ENCODE measurements at regions not wholly inside any gene's neighbourhood (a gene's known extent, or its start where the extent isn't known, plus 50 kb on each side); places are given as distances from the start of the nearest gene placed in this dataset.

DNA sequence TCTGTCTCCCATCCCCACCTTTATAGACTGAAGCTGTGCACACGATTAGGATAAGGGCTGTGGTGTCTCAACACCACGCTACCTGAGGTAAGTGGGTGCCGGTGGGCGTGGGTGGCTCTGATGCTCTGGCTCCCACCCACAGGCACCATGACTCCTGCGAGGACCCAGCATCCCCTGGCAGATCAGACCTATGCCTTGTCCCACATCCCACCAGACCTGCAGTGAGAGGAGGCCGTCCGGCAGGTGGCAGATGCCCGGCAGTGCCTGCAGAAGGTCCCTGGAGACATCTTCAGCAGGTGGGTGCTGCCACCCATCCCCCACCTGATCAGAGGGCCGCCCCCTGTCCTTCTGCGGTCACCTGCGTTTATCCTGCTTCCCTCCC is 104.4 kb upstream of the PRB2 start:
- DNase-seq, result no peak
- intact Hi-C loops (cut with DNase I, micrococcal nuclease), result loop anchor here in 1 of 2 experiments (1.0 to 5.0 kb wide), 2 partner anchors 46 to 828 kb away; no protein-coding TSS in a partner anchor

GRCh38 chr12:11500188-11500860 is 105.0 kb upstream of the PRB2 start:
- Mint-ChIP-seq H3K27me3 (peaks cover 18% of the 10 kb centered on the region), H3K9me3 (ENCODE audit: low read depth) (no peaks in the 10 kb centered on the region), H3K4me3 (no peak overlapping the region), H3K36me3 (ENCODE audit: low read depth) (no peaks in the 10 kb centered on the region), H3K27ac (no peak overlapping the region), H3K4me1 (peaks cover 3% of the 10 kb centered on the region)
- ChIA-PET CTCF (interaction anchor here (0.7 to 2.1 kb wide), 5 partner anchors 11 to 829 kb away, joined by 3 to 6 read pairs (median 4); no protein-coding TSS in a partner anchor), POLR2A (interaction anchor here (0.5 to 1.0 kb wide), 2 partner anchors 45 to 1018 kb away, joined by 4 read pairs; no protein-coding TSS in a partner anchor)
- DNase-seq (peak; percentile 92), ATAC-seq (peak; percentile 96)
- intact Hi-C loops (cut with DNase I, micrococcal nuclease), result loop anchor here in 1 of 2 experiments (1.0 to 5.0 kb wide), 2 partner anchors 45 to 827 kb away; no protein-coding TSS in a partner anchor

More for the DNA sequence above, 104.4 kb upstream of the PRB2 start:
- Mint-ChIP-seq H3K9me3 (ENCODE audit: low read depth) (no peaks in the 10 kb centered on the region), H3K4me1 (peaks cover 3% of the 10 kb centered on the region), H3K36me3 (ENCODE audit: low read depth) (no peaks in the 10 kb centered on the region), H3K4me3 (no peak overlapping the region), H3K27me3 (peaks cover 18% of the 10 kb centered on the region), H3K27ac (no peak overlapping the region)
- ATAC-seq, result no peak
- ChIA-PET POLR2A (no interaction called here), CTCF (interaction anchor here (0.8 to 2.1 kb wide), 4 partner anchors 11 to 784 kb away, joined by 3 to 8 read pairs (median 6); no protein-coding TSS in a partner anchor)

GRCh38 chr12:11500861-11501230 is 105.5 kb upstream of the PRB2 start:
- no peak for DNase-seq
- ATAC-seq, result peak; percentile 34
- POLR2A ChIA-PET, result interaction anchor here (0.5 to 1.0 kb wide), 2 partner anchors 45 to 1018 kb away, joined by 4 read pairs; no protein-coding TSS in a partner anchor
- H3K27me3 Mint-ChIP-seq, result peaks cover 18% of the 10 kb centered on the region
- intact Hi-C loops (cut with DNase I, micrococcal nuclease), result loop anchor here in 1 of 2 experiments (1.0 to 5.0 kb wide), 2 partner anchors 44 to 826 kb away; no protein-coding TSS in a partner anchor
- no peaks in the 10 kb centered on the region for H3K9me3 Mint-ChIP-seq (ENCODE audit: low read depth)
- H3K4me3 Mint-ChIP-seq, result no peak overlapping the region
- peaks cover 3% of the 10 kb centered on the region for H3K4me1 Mint-ChIP-seq
- H3K36me3 Mint-ChIP-seq (ENCODE audit: low read depth), result no peaks in the 10 kb centered on the region
- H3K27ac Mint-ChIP-seq, result no peak overlapping the region
- CTCF ChIA-PET, result interaction anchor here (0.7 to 2.1 kb wide), 5 partner anchors 12 to 828 kb away, joined by 3 to 6 read pairs (median 4); no protein-coding TSS in a partner anchor

DNA sequence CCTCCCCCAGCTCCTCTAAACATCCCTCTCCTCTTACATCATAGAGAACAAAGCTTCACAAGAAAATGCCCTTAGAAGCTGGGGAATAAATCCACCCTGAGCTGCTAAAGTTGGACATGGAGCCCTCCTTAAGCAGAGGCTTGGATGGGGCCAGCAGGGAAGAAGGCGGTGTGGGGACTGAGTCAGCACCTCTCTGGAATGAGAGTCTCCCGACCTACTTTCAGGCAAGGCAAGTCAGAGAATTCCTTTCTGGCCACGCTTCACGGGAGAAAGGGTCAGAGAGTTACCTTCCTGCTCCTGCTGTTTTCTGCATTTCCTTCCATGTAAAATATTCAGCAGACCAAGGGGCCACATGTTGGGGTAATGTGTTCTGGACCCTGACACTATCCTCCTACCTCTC is 113.3 kb upstream of the PRB2 start:
- DNase-seq (no peak), ATAC-seq (no peak)
- Mint-ChIP-seq H3K4me1 (peaks cover 2% of the 10 kb centered on the region), H3K4me3 (no peak overlapping the region), H3K36me3 (ENCODE audit: low read depth) (no peaks in the 10 kb centered on the region), H3K27ac (no peak overlapping the region), H3K9me3 (ENCODE audit: low read depth) (no peaks in the 10 kb centered on the region), H3K27me3 (no peaks in the 10 kb centered on the region)
- ChIA-PET CTCF (interaction anchor here (0.7 to 1.3 kb wide), 3 partner anchors 22 to 756 kb away, joined by 3 read pairs; no protein-coding TSS in a partner anchor), POLR2A (no interaction called here)
- intact Hi-C loops (cut with DNase I, micrococcal nuclease), result no loop called here

- DNase-seq, result no peak
- H3K4me1 Mint-ChIP-seq, result peaks cover 2% of the 10 kb centered on the region
- no peak overlapping the region for H3K27ac Mint-ChIP-seq
- intact Hi-C loops (cut with DNase I, micrococcal nuclease), result no loop called here
- ChIA-PET POLR2A (no interaction called here), CTCF (interaction anchor here (0.7 kb wide), 1 partner anchor 96 kb away, joined by 3 read pairs; no protein-coding TSS in a partner anchor)
- ATAC-seq, result no peak
- H3K4me3 Mint-ChIP-seq, result no peak overlapping the region
- H3K9me3 Mint-ChIP-seq (ENCODE audit: low read depth), result no peaks in the 10 kb centered on the region
- H3K36me3 Mint-ChIP-seq (ENCODE audit: low read depth), result no peaks in the 10 kb centered on the region
- no peaks in the 10 kb centered on the region for H3K27me3 Mint-ChIP-seq
Observed at GRCh38 chr12:11509326-11509725, 114.0 kb upstream of the PRB2 start.

- Mint-ChIP-seq H3K9me3 (ENCODE audit: low read depth) (no peaks in the 10 kb centered on the region), H3K27ac (no peak overlapping the region), H3K27me3 (no peaks in the 10 kb centered on the region), H3K36me3 (ENCODE audit: low read depth) (no peaks in the 10 kb centered on the region), H3K4me3 (no peak overlapping the region), H3K4me1 (peaks cover 2% of the 10 kb centered on the region)
- ChIA-PET CTCF (no interaction called here), POLR2A (no interaction called here)
- no peak for ATAC-seq
- intact Hi-C loops (cut with DNase I, micrococcal nuclease), result no loop called here
- DNase-seq, result no peak
Observed at GRCh38 chr12:11510671-11511070, 115.3 kb upstream of the PRB2 start.

DNA sequence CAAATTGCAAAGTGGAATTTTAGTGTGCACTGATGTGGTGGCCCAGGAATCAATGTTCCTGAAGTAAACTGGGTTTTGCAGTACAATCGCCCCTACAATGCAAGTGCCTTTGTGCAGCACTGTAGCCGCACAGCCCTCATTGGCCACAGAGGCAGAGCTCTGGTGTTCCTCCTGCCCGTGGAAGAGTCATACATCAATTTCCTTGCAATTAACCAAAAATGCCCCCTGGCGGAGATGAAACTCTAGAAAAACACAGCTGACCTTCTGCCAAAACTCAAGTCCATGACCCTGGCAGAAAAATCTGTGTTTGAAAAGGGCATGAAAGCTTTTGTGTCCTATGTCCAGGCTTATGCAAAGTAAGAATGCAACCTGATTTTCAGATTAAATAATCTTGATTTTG is 117.9 kb upstream of the PRB2 start:
- H3K36me3 Mint-ChIP-seq (ENCODE audit: low read depth), result no peaks in the 10 kb centered on the region
- no peak overlapping the region for H3K4me3 Mint-ChIP-seq
- no peaks in the 10 kb centered on the region for H3K27me3 Mint-ChIP-seq
- H3K4me1 Mint-ChIP-seq, result no peaks in the 10 kb centered on the region
- no peaks in the 10 kb centered on the region for H3K9me3 Mint-ChIP-seq (ENCODE audit: low read depth)
- no peak overlapping the region for H3K27ac Mint-ChIP-seq
- POLR2A ChIA-PET, result no interaction called here
- intact Hi-C loops (cut with DNase I, micrococcal nuclease), result no loop called here
- DNase-seq, result no peak
- CTCF ChIA-PET, result interaction anchor here (1.1 kb wide), 1 partner anchor 13 kb away, joined by 4 read pairs; no protein-coding TSS in a partner anchor
- ATAC-seq, result no peak

GRCh38 chr12:11517080-11517479 is 121.7 kb upstream of the PRB2 start:
- no peak overlapping the region for H3K4me3 Mint-ChIP-seq
- ATAC-seq (no peak), DNase-seq (no peak)
- CTCF ChIA-PET, result no interaction called here
- no peaks in the 10 kb centered on the region for H3K27me3 Mint-ChIP-seq
- H3K27ac Mint-ChIP-seq, result no peak overlapping the region
- H3K36me3 Mint-ChIP-seq (ENCODE audit: low read depth), result no peaks in the 10 kb centered on the region
- no peaks in the 10 kb centered on the region for H3K4me1 Mint-ChIP-seq
- POLR2A ChIA-PET, result no interaction called here
- H3K9me3 Mint-ChIP-seq (ENCODE audit: low read depth), result no peaks in the 10 kb centered on the region
- intact Hi-C loops (cut with DNase I, micrococcal nuclease), result no loop called here

DNA sequence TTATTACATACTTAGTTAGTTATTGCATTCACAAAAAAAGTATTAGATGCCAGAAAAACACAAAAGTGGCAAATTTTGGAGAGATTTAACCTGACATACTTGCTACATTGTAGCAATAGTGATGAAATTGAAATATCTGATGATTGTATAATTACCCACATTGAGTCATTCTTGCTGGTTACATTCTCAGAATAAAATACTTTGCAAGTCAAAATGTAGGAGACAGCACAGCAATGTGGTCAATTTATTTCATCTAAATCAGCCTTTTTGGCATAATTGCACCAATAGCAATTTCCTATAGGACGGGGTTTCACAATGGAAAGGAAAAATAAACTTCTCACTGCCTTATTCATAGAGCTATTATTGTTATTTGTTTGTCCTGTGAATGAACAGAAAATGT is 125.0 kb upstream of the ETV6 start:
- intact Hi-C loops (cut with DNase I, micrococcal nuclease), result no loop called here

GRCh38 chr12:11534064-11534463 is 115.4 kb upstream of the ETV6 start:
- Mint-ChIP-seq H3K4me1 (no peaks in the 10 kb centered on the region), H3K4me3 (no peak overlapping the region), H3K36me3 (ENCODE audit: low read depth) (no peaks in the 10 kb centered on the region), H3K27me3 (no peaks in the 10 kb centered on the region), H3K27ac (no peak overlapping the region), H3K9me3 (ENCODE audit: low read depth) (peaks cover 2% of the 10 kb centered on the region)
- intact Hi-C loops (cut with DNase I, micrococcal nuclease), result no loop called here
- POLR2A ChIA-PET, result no interaction called here
- CTCF ChIA-PET, result no interaction called here
- ATAC-seq (no peak), DNase-seq (no peak)

More for the DNA sequence above, 125.0 kb upstream of the ETV6 start:
- Mint-ChIP-seq H3K27me3 (no peaks in the 10 kb centered on the region), H3K9me3 (ENCODE audit: low read depth) (no peaks in the 10 kb centered on the region), H3K4me1 (no peaks in the 10 kb centered on the region), H3K4me3 (no peak overlapping the region), H3K27ac (no peak overlapping the region), H3K36me3 (ENCODE audit: low read depth) (no peaks in the 10 kb centered on the region)
- ChIA-PET POLR2A (no interaction called here), CTCF (interaction anchor here (0.6 kb wide), 1 partner anchor 33 kb away, joined by 3 read pairs; no protein-coding TSS in a partner anchor)
- DNase-seq (no peak), ATAC-seq (no peak)

- DNase-seq (no peak), ATAC-seq (no peak)
- Mint-ChIP-seq H3K4me3 (no peak overlapping the region), H3K9me3 (ENCODE audit: low read depth) (peaks cover 4% of the 10 kb centered on the region), H3K36me3 (ENCODE audit: low read depth) (no peaks in the 10 kb centered on the region), H3K4me1 (no peaks in the 10 kb centered on the region), H3K27ac (no peak overlapping the region), H3K27me3 (no peaks in the 10 kb centered on the region)
- ChIA-PET POLR2A (no interaction called here), CTCF (interaction anchor here (0.9 kb wide), 1 partner anchor 1168 kb away, joined by 4 read pairs; no protein-coding TSS in a partner anchor)
- intact Hi-C loops (cut with DNase I, micrococcal nuclease), result no loop called here
Observed at GRCh38 chr12:11535127-11535526, 114.3 kb upstream of the ETV6 start.

GRCh38 chr12:11539156-11539555 is 110.3 kb upstream of the ETV6 start:
- DNase-seq, result no peak

More at GRCh38 chr12:11539156-11539555, 110.3 kb upstream of the ETV6 start:
- POLR2A ChIA-PET, result no interaction called here
- H3K4me1 Mint-ChIP-seq, result peaks cover 27% of the 10 kb centered on the region
- no peak overlapping the region for H3K4me3 Mint-ChIP-seq
- CTCF ChIA-PET, result interaction anchor here (0.7 to 1.1 kb wide), 2 partner anchors 35 to 497 kb away, joined by 3 read pairs; no protein-coding TSS in a partner anchor
- H3K27ac Mint-ChIP-seq, result no peak overlapping the region
- H3K27me3 Mint-ChIP-seq, result no peaks in the 10 kb centered on the region
- no peak for ATAC-seq
- intact Hi-C loops (cut with DNase I, micrococcal nuclease), result no loop called here
- no peaks in the 10 kb centered on the region for H3K36me3 Mint-ChIP-seq (ENCODE audit: low read depth)
- H3K9me3 Mint-ChIP-seq (ENCODE audit: low read depth), result peaks cover 4% of the 10 kb centered on the region
